ENCODE measurements at regions not wholly inside any gene's neighbourhood (a gene's known extent, or its start where the extent isn't known, plus 50 kb on each side); places are given as distances from the start of the nearest gene placed in this dataset.

- TF ChIP-seq POLR2A (IDR thresholded peaks at IDR 0.05; ENCODE audit: low read depth, low read length): no peak
- TF ChIP-seq RAD21 (IDR thresholded peaks at IDR 0.05; ENCODE audit: low read length): no peak
- TF ChIP-seq CTCF (conservative IDR thresholded peaks at IDR 0.05; ENCODE audit: low read depth, low read length): no peak
- no peak for TF ChIP-seq MXI1 (IDR thresholded peaks at IDR 0.05; ENCODE audit: borderline replicate concordance, low read depth, low read length)
- TF ChIP-seq ELK1 (IDR thresholded peaks at IDR 0.05; ENCODE audit: borderline replicate concordance, low read depth, low read length): no peak
- TF ChIP-seq RFX5 (IDR thresholded peaks at IDR 0.05; ENCODE audit: low read depth, low read length): no peak
- TF ChIP-seq SMC3 (IDR thresholded peaks at IDR 0.05; ENCODE audit: low read depth, low read length): no peak
- no peak for TF ChIP-seq USF2 (IDR thresholded peaks at IDR 0.05; ENCODE audit: low read depth, low read length)
- TF ChIP-seq MAFK (IDR thresholded peaks at IDR 0.05; ENCODE audit: low read depth, low read length): no peak
- TF ChIP-seq FOS (IDR thresholded peaks at IDR 0.05; ENCODE audit: low read depth, low read length): no peak
- TF ChIP-seq NFE2L2 (IDR thresholded peaks at IDR 0.05; ENCODE audit: low read depth, low read length): no peak
- no peak for TF ChIP-seq RCOR1 (IDR thresholded peaks at IDR 0.05; ENCODE audit: insufficient replicate concordance, low read length)
- TF ChIP-seq CHD1 (IDR thresholded peaks at IDR 0.05; ENCODE audit: low read depth, low read length): no peak
Observed at GRCh38 chr5:62729675-62730074, 151.1 kb downstream of the LRRC70 start.

All from IMR-90 (cell line).